Bronchial epithelial cell (primary cell): ENCODE measurements at regions not wholly inside any gene's neighbourhood (a gene's known extent, or its start where the extent isn't known, plus 50 kb on each side); places are given as distances from the start of the nearest gene placed in this dataset.

ENCODE experiments used
- DNase-seq: peaks from one replicate; pipeline ENCODE4 v3.0.0-alpha.2; 2010; ENCODE audit warnings: low read depth
- FAIRE-seq: peaks from 2 replicates; lab custom pipeline; 2011; peaks lifted over from hg19 to GRCh38; lab: Jason Lieb, UNC
- H3K27me3 ChIP-seq: 2 replicates; pipeline ENCODE4 v1.5.1; 2011; ENCODE audit warnings: low read length; ENCODE audit not compliant: control insufficient read depth, insufficient read depth
- H3K36me3 ChIP-seq: 2 replicates; pipeline ENCODE4 v1.5.1; 2011; ENCODE audit warnings: low read length; ENCODE audit not compliant: control insufficient read depth, insufficient read depth
- H3K4me3 ChIP-seq: 2 replicates; pipeline ENCODE4 v1.5.1; 2011; ENCODE audit warnings: mild to moderate bottlenecking, low read depth, low read length, control low read depth
- CTCF ChIP-seq: IDR thresholded peaks from 2 replicates; pipeline ENCODE4 v1.5.1; 2011; ENCODE audit warnings: mild to moderate bottlenecking, moderate library complexity, low read length, control low read depth, inconsistent platforms; ENCODE audit not compliant: insufficient read depth, severe bottlenecking

GRCh38 chr4:35867057-35867456 lies 377.3 kb downstream of the ARAP2 start:
- no peak for DNase-seq
- Histone ChIP-seq H3K36me3 (no peaks in the 10 kb centered on the region), H3K27me3 (no peaks in the 10 kb centered on the region), H3K4me3 (no peak overlapping the region)
- TF ChIP-seq CTCF = no peak
- no peak for FAIRE-seq

- Histone ChIP-seq H3K36me3 (no peaks in the 10 kb centered on the region), H3K4me3 (no peak overlapping the region), H3K27me3 (no peaks in the 10 kb centered on the region)
- DNase-seq = no peak
- no peak for TF ChIP-seq CTCF
- no peak for FAIRE-seq
Measured at GRCh38 chr4:35872273-35872672, 372.0 kb downstream of the ARAP2 start.

GRCh38 chr4:35879479-35879878 lies 364.8 kb downstream of the ARAP2 start:
- TF ChIP-seq CTCF = no peak
- no peaks in the 10 kb centered on the region for H3K27me3 ChIP-seq
- no peak for DNase-seq
- no peaks in the 10 kb centered on the region for H3K36me3 ChIP-seq
- no peak overlapping the region for H3K4me3 ChIP-seq
- FAIRE-seq = no peak

GRCh38 chr4:35883108-35883507 lies 361.2 kb downstream of the ARAP2 start:
- FAIRE-seq (peak; percentile 23), DNase-seq (no peak)
- Histone ChIP-seq H3K36me3 (no peaks in the 10 kb centered on the region), H3K27me3 (no peaks in the 10 kb centered on the region), H3K4me3 (no peak overlapping the region)
- TF ChIP-seq CTCF = no peak

- H3K36me3 ChIP-seq = no peaks in the 10 kb centered on the region
- no peak for TF ChIP-seq CTCF
Measured at GRCh38 chr4:35884714-35885480, 359.4 kb downstream of the ARAP2 start.

GRCh38 chr4:35897808-35898207 lies 346.5 kb downstream of the ARAP2 start:
- Histone ChIP-seq H3K36me3 (no peaks in the 10 kb centered on the region), H3K27me3 (no peaks in the 10 kb centered on the region), H3K4me3 (no peak overlapping the region)
- FAIRE-seq (no peak), DNase-seq (no peak)
- TF ChIP-seq CTCF = no peak

More at GRCh38 chr4:35884714-35885480, 359.4 kb downstream of the ARAP2 start:
- DNase-seq = peak; percentile 42
- Histone ChIP-seq H3K4me3 (no peak overlapping the region), H3K27me3 (no peaks in the 10 kb centered on the region)
- no peak for FAIRE-seq
